Cortex of kidney (tissue), 1 donor: ENCODE measurements at regions not wholly inside any gene's neighbourhood (a gene's known extent, or its start where the extent isn't known, plus 50 kb on each side); places are given as distances from the start of the nearest gene placed in this dataset.
"Not testable (repeated sequence)": the region's sequence is repeated elsewhere in the genome, so short reads cannot be mapped to it uniquely, and the experiment has no call there.

Experiments used
- DNase-seq: peaks from one replicate; lab custom pipeline; 2025; lab: John Stamatoyannopoulos, UW

DNA sequence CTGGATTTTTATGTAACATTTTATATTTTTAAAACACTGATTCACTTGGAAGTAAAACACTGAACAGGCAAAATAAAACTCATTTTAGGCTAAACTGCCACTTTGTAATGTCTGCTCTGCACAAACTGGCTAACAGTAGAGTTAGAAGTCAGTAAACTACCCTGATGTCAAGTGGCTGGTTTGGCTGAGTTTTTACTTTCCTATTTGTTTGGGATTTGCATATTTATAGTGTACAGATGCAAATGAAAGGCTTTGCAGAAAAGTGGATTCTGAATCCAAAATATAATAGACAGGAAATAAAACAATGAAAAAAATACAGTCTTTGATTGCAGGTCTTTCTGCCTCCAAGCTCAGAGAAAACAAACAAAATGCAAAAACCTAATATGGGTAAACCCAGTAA is 213.1 kb downstream of the CDH26 start:
- DNase-seq, result no peak

GRCh38 chr20:60171738-60172137 is 213.5 kb downstream of the CDH26 start:
- no peak for DNase-seq

DNA sequence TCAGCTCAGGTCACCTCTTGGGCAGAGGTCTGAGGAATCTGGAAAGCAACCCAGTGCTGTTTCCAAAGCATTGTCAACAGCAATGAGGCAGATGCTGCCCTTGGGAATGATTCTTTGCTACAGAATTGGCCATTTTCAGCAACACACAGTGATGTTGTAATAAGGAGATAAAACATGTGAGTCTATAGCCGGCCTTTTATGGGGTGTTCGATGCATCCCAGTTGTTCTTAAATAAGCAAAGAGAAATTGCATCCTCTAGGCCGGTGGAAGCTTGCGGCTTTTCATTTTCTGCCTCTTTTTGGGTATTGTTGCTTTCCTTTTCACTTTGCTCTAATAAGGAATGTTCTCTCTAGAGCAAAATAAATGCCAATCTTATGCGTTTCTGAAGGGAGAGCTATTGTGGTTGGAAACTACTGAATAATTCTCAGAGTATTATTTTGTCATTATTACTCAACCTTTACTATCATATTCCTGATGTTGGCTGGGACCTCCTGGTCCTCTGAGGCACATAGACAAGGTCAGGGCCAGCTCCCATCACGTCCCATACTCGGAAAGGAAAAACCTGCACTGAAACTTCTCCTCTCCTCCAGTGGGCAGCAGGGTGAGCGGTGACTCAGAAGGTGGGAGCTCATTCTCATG is 214.2 kb downstream of the CDH26 start:
- no peak for DNase-seq

DNA sequence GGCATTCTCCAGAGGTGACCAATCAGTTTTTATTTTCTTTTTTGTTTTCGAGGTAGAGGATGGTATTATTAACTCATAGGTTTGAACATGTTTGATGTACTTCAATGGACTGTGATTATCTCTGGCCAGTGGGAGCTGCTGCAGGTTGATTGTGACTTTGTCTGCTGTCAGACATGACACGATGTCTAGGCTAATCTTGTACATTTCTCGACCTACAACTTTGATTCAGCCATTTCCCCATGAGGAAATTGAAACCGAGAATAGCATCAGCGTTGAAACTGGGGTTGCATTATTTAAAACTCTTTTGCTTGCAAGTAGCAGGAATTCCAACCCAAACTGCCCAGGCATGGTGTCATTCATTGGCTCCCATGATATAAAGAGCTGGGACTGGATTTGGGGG is 218.9 kb downstream of the CDH26 start:
- no peak for DNase-seq

DNA sequence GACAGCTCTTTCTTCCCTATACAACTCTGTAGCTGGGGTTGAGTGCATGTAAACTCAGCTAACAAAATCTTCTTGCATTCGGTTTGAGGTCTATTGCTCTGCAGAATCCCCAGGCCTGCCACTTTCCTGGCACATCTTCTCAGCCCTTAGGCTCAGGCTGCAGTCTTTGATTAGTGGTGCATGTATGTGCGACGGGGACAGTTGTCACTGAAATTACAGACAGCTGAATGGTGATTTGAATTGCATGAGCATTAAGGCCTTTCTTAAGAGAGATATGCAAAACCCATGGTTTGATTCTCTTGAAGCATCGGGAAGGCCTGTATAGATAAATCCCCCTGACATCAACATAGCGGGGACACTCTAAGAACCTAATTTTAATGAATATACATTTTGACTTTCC is 222.8 kb downstream of the CDH26 start:
- no peak for DNase-seq

DNA sequence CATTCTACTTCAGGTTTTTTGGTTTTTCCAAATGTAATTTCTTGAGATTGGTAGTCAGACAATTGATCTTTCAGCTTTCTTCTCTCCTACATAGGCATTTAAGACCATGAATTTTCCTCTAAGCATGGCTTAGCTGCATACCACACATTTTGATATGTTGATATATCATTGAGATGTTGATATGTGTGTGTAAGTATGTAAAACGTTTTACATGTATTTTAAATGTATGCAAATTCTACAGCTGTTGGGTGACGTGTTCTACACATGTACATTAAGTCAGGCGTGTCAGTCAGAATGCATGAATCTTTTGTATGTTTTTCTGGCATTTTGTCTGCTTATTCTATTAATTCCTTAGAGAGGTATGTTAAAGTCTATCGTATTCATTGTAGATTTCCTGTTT is 228.2 kb downstream of the CDH26 start:
- DNase-seq, result no peak

DNA sequence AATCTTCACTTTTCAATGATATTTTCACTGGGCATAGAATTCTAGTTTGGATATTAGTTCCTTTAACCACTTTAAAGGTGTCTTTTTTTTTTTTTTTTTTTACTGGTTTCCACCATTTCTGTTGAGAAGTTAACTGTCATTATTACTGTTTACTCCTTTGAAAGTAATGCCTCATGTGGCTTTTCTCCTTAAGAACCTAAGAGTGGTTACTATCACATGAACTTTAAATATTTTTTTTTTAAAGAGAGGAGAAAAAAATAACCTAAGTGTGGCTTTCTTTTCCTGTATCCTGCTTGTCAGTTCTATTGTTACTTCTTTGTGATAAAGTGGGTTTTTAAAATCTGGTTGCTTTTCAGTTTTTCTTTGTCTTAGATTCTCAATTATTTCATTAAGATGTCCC is 229.5 kb downstream of the CDH26 start:
- DNase-seq, result no peak

GRCh38 chr20:60191014-60191413 is 232.8 kb downstream of the CDH26 start:
- no peak for DNase-seq

DNA sequence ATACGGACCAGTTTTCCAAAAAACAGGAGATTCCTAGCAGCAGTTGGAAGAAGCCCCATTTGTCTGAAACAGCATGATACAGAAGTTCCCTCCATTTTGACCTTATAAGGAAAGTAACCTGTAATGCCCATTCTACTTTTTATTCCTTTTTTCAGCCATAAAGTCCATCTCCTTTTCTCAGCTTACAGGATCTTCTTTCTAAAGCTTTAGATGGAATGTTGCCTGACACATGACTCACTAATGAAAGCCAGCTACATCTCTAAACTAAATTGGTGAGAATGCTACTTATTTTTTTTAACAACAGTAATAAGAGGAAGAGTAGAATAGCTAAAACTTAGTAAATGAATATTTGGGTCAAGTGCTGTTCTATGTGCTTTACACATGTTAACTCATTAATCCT is 234.1 kb downstream of the CDH26 start:
- DNase-seq, result no peak

DNA sequence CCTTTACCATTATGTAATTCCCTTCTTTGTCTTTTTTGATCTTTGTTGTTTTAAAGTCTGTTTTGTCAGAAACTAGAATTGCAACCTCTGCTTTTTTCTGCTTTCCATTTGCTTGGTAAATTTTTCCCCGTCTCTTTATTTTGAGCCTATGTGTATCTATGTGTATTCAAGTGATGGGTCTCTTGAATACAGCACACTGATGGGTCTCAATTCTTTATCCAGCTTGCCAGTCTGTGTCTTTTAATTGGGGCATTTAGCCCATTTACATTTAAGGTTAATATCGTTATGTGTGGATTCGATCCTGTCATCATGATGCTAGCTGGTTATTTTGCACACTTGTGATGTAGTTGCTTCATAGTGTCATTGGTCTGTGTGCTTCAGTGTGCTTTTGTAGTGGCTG is 240.9 kb downstream of the CDH26 start:
- DNase-seq, result not testable (repeated sequence)

GRCh38 chr20:60199866-60200265 is 241.6 kb downstream of the CDH26 start:
- no peak for DNase-seq

GRCh38 chr20:60200305-60200918 is 242.2 kb downstream of the CDH26 start:
- DNase-seq, result no peak

DNA sequence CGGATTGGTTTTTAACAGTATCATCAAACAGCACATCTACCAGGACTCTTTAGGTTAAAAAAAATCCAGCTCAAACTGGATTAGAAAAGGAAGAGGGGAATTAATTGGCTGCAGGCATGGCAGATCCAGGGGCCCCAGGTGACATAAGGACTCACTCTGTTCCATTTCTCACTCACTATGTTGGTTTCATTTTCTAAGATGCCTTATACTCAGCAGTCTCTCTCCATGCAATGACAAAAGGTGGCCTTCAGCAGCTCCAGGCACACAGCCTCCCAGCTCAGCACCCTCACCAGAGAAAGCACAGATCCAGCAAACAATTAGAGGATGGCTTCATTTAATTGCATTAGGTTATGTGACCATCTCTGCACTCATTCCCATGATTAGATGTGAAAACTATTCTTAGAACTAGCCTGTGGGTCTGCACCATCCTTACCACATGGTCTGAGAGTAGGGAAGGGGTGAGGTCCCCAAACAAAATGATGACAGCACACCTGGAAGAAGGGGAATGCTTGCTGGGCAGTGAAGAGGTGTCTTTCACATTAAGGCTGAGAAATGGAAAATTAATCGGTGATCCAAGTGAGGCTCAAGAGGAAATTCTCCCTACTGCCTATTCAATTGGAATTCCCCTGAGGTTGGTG is 243.1 kb downstream of the CDH26 start:
- no peak for DNase-seq

DNA sequence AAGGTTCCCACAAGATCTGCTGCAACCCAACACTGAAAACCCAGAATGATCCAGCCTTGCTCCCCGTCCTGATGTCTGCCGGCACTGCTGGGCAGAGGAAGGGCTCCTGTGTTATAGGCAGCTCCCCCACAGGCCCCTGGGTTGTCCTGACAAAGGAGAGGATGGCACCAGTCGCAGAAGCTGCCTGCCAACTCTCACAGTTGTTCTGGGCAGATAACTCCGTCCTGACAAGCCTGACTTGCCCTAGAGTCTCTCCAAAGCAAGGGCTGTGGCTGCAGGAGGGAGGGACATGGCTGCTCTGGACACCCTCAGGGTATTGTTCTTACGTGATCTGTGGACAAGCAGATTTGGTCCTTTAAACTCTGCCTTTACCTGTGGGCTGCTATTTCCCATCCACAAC is 243.8 kb downstream of the CDH26 start:
- DNase-seq, result no peak

DNA sequence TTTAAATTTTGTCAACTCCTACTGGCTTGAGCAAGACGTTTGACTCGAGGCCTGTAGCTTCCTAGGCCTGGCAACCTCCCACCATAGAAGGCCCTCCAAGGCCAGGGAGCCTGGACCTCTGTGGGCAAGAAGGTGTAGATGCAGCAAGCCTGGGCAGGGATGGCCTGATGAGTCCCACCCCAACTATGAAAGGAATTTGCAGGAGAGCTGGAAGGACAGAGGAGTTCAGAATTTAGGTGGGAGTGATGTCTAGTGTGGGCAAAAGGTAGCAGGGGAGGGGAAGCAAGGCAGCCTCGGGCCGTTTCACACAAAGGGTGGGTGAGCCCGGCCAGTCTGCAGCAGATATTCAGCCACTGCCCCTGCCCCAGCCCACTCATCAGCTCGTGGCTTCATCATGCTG is 245.2 kb downstream of the CDH26 start:
- DNase-seq, result no peak

GRCh38 chr20:60204601-60205000 is 246.4 kb downstream of the CDH26 start:
- no peak for DNase-seq

DNA sequence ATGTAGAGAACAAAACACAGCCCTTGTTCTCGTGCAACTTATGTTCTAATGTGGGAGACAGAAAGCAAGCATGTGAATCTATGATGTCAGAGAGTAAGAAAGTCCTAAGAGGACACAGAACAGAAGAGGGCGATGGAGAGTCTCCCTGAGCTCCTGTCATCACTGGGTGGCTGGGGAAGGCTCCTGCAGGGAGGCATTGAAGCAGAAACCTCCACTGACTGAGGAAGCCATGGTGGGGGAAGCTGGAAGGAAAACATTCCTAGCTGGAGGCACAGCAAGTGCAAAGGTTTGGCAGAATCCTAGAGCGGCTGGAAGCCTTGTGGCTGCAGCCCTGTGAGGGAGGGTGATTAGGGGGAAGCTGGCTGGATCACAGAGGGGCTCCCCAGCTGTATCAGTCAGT is 248.0 kb downstream of the CDH26 start:
- no peak for DNase-seq

DNA sequence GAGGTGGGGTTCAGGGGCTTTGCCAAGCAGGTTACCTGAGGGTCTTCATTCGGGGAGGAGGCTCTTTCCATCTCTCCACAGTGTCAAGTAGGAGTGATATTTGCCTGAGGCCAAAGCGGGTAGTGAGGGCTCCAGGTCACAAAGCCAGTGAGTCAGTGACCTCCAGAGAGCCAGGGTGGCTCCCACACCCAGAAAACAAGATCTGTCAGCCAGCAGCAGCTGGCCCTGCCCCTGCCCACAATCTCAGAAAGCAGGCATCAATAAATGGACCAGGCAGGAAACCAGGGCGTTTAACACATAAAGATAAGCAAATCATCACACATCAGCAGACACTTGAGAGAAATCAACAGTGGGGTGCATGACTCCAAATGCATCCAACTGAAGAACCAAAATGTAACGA is 250.8 kb downstream of the CDH26 start:
- DNase-seq, result no peak

DNA sequence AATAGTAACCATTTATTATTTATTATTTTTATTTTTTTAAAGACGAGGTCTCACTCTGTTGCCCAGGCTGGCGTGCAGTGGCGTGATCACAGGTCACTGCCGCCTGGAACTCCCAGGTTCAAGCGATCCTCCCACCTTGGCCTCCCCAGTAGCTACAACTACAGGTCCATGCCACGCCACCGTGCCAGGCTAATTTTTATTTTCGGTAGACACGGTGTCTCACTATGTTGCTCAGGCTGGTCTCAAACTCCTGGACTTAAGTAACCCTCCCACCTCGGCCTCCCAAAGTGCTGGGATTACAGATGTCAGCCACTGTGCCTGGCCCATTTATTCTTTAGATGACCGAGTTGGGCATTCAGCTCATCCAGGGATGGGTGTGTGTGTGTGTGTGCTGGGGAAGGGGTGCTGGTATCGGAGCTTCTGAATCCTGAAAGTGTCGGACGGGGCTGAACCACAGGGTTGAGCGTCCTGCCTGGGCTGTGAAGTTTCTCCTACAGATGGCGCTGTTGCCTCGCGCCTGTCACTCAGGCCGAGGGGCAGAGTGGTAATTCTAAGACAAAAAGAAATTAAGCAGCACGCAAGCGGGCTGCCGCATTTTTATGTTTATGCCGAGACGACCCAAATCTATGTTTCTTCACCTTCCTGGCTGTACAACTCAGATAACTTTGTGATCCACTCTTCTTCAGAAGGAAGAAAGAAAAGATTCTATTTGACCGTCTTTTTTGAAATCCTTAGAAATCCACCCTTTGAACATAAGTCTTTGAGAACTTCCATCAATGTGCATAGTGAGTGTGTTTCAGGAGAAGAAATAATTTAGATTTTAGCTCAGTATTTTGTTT is 252.8 kb downstream of the CDH26 start:
- no peak for DNase-seq

DNA sequence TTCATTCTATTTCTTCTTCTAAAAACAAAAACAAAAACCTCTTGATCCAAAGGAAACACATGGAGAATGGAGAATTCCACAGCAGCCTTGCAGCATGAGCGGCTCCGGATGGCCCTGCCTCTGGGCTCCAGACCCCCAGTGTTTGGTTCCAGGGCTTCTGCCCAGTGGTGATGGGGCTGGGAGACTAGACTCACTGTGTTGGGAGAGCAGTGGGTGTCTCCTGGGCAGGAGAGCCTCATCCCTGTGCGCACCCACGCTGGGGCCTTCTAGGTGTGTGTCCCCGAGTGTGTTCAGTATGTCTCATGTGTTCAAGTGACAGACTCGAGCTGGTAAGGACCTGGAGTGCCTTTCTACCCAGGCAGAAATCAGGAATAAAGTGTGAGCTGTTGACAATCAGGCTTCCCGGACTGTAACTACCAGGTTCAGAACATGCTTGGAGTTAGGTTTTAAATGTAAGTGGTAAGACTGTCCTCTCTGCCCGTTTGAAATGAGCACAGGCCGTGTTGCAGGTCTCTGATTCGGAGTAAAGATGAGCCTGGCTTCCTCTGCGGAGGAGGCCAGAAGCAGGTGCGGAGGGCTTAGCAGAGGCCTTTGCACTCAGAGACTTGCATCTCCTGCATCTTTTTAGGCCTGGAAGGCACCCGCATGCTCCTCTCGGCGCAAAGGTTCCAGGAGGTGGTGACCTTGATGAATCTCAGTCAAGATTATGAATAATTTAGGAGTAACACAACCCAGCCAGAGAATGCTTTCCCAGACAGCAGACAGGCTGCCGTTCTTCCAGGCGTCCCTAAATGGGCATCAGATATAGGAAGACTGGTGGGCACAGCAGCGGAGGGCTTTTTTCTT is 253.6 kb downstream of the CDH26 start:
- no peak for DNase-seq

GRCh38 chr20:60212695-60213094 is 254.5 kb downstream of the CDH26 start:
- no peak for DNase-seq
